Eye (tissue), 1 donor: ENCODE measurements at regions not wholly inside any gene's neighbourhood (a gene's known extent, or its start where the extent isn't known, plus 50 kb on each side); places are given as distances from the start of the nearest gene placed in this dataset.

Experiments used
- DNase-seq: peaks from one replicate; pipeline ENCODE4 v3.0.0-alpha.2; 2015

DNA sequence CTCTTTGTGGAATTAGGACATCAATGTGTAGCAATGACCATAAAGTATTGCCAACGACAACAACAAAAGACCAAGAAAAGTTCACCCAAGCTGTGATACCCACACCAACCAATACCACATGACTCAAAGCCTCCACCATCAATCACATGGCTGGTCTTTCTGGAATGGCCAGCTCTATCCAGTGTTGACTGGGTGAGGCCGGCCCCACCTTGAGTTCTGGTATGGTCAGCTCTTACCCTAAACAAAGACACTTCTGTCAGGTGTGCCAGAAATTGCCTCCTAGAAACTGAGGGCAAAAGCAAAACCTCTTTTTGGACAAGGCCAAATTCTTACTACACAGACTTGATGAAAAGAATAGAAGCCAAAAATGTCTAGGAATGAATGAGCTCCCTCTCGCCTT is 331.5 kb downstream of the ZNF608 start:
- DNase-seq = no peak

DNA sequence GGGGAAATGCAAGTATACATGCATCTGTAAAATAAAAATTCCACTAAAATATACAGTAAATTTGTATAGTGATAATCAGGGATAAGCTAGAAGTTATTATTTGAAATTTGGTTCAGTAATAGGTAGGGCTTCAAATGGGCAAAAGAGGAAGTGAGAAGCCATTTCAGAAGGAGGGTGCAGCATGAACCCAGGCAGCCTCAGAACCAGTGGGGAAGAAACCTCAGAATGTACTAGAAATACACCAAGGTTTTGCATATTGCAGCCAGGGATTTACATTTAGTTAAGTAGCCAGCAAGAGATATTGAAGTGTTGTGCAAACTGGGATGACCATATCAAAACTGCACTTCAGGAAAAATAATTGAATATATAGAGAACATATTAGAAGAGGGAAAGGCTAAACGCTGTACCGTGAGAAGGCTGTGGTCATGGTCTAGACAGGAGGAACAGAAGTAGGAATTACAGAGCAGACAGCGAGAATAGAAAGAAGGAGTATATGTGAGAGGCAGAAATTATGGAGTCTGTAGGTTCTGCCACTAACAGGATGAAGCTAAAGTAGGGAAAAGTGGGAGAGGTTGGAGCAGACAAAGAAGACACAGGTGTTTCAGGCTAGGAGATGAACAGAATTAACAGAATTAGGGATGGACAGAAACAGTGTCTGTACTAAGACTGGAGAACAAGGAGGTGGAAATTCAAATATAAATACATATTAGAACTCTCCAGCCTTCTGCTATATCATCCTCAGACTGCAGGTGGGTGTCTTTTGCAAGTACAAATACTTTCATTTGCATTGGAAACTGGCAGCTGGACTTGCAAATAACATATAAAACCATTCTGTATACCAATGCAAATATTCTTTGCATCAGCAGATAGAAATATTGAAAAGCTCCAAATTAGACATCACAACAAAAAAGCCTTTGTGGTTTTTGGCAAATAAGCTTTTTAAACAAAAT is 335.6 kb downstream of the ZNF608 start:
- DNase-seq = no peak

DNA sequence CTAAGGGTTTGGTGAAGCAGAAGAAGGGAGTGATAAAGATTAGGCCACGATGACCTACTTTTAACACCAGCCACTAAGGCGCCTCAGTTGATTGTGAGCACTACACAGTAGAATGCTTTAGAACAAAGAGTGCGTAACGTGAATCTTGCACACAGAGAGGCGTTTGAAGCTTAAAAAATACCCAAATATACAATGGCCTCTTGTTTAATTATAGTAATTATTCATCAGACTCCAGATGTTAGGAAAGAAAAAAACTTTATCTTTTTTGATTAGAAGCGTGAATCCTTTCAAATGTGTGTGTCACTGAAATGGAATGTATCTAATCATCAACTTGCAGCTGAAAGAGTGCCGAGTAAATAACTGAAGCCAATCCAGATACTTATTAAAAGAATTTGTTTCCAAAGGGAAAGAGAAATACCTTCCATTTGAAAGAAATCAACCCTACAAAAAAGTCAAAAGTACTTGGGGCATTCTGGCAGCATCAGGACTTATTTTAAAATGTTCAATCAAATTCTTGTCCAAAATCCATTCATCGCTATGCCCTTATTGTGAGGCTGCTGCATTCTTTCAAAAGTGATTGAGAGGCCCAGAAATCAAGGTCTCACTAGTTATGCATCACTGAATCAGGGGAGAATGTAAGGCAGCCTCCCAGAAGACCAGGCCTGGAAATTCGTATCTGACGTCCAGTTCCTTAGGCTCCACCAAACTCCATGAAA is 337.5 kb downstream of the ZNF608 start:
- DNase-seq = peak; percentile 88

DNA sequence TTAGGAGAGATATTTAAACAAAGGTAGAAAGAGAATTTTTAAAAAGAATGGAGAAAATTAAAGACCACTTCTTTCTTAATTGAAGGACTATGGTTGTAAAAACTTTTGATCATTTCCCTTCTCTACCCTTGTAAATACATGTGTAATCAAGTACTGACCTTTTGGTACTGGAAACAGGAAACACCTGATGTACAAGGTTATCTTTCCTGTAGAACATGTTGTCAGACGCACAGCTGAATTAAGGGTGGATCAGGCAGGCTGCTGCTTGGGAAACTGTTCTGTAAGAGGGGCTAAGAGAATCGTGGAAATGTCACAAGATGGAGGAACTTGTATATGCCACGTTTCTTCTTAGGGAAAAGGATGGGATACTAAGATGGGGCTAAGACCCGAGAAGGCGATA is 341.6 kb downstream of the ZNF608 start:
- no peak for DNase-seq

DNA sequence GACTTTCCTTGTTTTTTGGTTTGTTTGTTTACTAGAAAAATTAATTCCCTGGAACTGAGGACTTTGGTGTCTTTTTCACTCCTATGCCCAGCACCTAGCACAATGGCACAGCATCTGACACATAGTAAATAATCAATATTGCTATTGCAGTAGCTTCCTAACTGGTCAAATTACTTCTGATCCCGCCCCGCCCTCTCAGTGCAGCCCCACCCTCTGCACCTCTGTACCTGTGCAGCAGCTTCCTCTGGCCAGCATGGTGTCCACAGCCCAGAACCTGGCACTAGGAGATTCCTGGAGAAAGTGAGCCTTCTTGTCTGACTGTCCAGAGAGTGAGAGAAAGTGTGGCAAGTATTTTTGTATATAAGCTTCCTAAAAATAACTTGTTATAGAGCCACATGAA is 343.2 kb downstream of the ZNF608 start:
- no peak for DNase-seq

DNA sequence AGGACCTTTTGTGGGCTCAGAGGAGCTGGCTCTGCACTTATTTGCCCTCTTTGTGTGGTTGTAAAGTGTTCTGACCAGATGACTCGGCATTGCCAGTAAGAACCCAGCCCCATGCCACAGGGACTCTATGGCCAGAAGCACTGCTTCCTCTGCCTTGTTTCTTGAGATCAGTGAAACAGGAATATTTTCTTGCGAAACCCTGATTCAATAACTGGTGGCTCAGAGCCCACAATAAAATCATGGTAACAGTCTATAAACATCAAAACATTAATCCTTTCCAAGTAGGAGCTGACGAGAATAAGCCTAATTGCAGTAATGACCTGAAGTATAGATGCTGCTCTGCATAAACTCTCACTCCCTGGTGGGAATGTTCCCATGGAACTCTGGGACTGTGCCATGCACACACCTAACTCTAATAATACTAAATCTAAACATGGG is 344.3 kb downstream of the ZNF608 start:
- DNase-seq = peak; percentile 64

DNA sequence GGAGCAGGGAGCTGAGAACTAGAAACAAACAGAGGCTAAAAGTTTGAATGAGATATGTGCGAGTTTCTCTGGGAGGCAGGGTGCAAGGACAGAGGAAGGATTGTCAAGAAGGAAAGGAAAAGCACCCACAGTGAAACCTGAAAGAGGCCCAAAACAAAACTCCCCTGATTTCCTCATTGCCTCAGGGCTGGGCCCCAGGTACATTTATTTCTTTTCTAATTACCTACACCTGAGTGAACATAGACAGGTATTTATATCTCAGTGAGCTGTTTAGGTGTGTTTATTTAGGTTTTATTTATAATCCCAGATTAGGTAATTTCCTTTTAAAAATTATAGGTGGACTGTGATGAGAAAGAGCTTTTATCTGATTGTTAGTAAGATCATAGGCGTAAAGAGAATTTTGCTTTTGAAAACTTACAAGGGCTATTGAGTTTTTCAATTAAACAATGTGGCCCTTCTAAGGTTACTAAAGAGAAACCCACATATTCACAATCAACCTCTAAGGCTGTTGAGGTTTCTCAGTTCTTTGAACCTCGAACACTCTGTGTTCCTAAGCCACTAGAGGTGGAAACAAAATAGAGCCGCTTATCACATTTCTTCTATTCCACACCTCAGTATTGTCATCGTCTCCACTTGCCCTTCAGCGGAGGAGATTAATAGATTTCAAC is 344.8 kb downstream of the ZNF608 start:
- DNase-seq = no peak

DNA sequence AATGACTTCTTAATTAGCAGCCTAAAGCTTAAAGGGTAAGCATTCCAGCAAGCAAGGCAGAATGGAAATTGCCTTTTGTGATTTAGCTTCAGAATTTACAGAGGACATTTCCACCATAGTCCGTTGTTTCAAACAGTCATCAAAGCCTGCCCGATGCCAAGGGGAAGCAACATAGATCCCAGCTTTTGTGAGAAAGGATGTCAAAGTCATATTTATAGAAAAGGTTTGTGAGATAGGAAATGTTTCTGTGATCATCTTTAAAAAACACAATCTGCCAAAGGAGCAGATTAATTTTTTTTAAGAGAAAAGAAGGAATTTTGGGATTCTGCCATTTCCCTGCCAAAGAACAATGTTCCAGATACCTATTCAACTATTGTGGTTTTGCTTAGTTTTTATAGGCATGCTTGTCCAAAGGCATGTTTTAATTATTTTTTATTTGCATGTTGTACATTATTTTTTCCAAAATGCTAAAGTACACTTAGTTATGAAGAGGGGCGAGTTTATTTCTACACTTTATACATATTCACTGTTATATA is 346.9 kb downstream of the ZNF608 start:
- DNase-seq = no peak

DNA sequence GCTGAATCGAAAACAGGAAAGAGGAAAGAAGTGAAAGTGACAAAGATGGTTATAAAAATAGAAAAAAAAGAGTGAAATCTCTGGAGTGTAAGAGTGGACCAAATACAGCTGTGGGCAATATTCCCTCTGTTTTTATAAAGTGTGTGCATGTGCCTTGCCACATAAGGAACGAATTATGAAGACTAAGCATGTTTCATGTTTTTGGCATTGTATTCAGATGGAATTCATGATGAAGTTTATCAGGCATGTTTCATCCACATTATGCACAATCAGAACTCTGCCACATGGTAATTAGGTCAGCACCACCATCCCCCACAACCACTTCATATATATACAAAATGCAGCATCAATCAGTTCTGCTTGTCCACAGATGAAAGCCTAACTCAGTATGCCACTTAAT is 348.0 kb downstream of the ZNF608 start:
- DNase-seq = peak; percentile 61

DNA sequence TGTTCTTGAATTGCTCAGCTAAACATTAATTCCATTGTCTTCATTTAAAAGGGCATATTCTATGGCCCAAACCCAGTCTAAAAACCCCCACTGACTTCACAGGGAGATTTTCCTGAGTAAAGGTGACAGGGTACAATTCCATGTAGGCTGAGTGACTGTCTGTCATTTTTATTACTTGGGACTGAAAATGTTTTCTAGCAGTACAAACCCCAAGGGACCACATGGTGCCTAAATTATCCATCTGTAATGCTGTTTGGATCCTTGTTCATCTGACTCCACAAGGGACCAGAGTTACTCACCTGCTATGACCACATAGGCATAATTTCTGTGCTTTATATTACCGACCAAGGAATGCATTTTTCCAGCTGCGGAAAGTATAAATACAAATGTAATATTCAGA is 349.1 kb downstream of the ZNF608 start:
- DNase-seq = no peak

DNA sequence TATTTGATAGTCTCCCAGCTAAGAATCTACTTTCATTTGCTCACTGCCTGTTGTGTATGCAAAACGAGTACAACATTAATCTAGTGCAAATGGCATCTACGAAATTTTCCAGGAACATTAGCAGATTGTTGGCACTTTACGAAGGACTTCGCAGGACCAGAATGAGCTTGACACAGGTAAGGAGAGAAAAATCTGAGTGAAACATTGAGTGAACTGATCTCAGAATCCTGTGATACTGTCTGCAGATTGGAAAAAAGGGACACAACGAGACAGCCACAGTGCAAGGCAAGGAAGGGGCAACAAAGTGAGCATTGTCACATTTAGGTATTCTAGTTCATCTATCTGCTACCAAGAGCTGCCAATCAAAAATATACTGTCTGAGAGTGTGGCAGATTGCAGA is 350.5 kb downstream of the ZNF608 start:
- DNase-seq = peak; percentile 60

DNA sequence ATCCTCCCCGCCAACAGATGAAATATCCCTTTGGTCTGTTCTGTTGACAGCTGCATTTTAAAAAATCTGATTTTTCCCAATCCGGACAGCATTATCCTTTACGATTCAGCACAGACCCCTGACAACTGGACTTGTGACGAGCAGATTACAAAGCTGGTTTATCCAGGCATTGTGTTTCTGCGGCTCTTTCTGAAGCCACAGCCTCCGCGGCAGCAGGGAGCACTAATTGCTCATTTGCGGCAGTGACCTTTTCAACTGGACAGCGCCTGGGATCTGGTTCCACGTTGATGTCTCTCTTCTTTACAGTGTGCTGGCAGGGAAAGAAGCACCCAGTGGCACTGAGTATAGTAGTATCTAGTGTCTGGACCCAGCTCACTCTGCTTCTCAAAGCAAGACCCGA is 351.2 kb downstream of the ZNF608 start:
- peak; percentile 94 for DNase-seq

DNA sequence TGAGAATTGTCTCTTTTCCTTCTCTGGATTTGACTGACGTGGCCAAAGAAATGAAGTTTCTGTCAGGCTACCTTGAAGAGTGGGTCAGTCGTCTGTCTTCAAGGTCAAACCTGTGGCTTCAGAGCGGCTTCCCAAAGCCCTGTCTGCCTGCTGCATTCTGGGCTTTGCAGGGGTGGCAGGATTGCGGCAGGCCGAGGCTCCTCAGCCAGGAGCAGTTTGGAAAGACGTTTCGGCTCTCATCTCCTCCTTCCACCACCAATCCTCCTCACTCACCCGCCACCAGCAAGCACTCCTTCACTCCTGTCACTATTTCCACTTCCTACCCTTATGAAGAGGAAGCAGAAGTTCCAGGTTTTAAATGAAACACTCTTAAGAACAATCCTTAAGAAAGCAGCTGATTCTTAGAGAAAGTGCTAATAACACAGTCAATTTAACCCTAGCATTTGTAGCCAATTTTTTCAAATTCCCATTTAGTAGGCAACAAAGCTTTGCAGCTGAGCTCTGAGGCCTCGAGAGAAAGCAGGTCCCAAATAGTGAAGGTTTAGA is 351.7 kb downstream of the ZNF608 start:
- DNase-seq = no peak

DNA sequence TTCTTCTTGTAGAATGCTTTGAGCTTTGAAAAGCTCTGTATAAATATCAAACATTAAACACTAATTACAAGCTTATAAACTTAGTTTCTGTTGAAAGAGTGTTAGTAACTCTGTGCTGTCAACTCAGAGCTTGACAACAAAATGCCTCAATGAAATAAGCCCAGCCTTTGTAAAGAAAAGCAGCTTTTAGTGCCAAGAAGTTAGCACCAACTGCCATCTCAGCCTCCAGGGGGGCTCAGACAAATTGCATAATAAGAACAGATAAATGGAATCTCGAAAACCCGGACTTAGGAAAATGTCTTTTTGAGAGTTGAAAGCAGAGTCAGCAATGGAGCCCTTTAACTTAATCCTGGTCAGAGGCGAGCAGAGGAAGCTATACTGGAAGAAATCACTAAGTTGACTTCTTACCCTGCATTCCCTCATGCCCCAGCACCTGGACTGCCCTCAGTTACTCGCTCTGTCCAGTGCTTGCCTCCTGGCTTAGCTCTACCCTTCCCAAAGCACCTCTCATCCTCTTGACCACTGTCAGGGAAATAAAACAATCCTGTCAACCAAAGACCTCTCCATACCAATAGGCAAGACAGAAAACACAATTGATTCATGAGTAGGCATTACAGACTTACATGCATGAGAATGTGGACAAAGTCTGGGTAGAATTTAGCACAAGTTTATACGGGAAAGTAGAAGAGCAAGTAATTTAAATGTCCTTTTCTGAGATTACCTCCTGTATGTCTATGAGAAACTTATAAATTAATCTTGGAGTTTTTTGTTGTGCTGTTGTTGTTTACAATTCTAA is 352.7 kb downstream of the ZNF608 start:
- DNase-seq = no peak

DNA sequence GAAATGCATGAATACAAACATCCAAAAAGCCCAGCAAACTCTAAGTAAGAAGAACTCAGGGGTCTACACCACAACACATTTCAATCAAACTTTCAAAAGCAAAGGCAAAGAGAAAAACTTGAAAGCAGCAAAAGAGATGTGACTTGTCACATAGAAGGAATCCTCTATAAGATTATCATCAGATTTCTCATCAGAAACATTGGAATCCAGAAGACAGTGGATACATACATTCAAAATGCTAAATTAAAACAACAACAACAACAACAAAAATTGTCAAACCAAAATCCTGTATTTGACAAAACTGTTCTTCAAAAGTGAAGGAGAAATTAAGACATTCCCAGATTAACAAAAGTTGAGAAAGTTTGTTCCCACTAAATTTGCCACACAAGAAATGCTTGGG is 362.7 kb downstream of the ZNF608 start:
- DNase-seq = no peak

DNA sequence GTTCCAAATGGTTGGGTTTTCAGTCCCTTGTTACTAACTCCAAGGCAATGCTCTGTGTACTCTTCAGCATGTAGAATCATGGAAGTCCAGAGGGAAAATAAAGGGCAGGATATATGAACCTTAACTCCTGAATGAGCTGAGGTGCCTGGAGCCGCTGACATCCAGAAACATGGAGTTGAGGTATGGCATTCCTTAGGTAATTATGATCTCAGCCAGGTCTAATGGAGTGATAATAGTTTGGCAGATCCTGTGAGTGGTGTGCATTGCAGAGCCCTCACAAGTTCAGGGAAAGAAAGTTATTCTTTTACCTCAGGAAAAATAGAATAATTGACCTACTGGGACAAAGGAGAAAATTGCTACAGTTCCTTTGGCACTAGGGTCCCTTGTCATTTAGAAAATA is 369.1 kb downstream of the ZNF608 start:
- peak; percentile 44 for DNase-seq

DNA sequence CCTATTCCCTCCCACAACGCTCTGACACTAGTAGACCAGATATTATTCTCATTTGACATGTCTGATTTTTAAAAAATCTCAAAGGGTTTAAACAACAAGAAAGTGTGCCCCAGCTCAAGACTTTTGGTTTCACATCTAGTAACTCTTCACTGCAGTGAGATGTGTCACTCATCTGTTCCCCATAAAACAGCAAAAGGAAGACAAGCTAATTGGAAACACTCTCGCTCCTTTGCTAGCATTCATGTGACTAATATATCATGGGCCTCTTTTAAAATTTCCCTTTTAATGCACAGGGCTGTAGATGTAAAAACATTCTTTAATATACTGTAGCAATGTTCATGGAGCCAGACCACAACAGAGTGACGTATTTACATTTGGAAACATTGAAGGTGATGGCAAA is 372.6 kb downstream of the ZNF608 start:
- DNase-seq = peak; percentile 15

DNA sequence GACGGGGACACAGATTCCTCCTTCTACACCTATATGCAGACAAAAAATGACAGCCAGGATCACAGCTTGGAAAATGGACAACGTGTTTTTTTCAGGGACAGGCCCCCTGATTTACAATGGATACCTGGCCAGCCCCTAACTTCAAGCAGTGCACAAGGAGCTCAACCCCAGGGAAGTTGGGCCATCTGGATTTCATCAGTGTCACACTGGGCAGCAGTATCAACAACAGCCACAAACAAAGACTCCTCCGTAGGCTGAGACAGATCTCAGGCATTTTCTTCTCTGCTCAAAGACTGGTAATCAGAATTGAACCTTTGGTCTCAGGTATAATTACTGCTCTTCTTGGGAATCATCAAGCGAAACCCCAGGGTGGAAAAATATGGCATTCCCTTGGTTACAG is 374.0 kb downstream of the ZNF608 start:
- DNase-seq = no peak

DNA sequence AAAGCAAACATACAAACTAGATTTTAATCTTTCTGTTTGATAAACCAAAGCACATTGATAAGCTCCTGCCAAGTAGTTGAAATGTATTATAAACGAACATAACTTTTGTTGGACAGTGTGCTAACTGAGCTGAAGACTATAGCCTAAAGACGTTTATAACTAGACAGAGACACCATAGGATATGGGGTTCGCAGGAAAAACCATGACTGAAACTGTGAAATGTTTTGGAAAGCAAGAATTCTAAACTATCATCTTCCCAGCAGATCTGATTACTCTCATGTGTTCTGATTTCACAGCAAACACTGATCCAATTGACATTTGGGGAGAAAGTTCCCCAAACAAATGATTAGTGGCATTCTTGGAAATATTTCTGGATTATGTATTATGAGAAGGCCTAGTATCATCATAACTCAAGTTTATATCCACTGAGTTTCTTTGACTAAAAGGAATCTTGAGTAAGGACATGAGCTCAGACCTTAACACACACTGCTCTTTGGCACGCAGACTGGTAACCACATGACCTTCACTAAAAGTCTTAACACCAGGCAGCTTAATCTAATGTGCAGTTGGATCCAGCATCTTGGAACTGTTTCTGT is 375.2 kb downstream of the ZNF608 start:
- DNase-seq = peak; percentile 72

DNA sequence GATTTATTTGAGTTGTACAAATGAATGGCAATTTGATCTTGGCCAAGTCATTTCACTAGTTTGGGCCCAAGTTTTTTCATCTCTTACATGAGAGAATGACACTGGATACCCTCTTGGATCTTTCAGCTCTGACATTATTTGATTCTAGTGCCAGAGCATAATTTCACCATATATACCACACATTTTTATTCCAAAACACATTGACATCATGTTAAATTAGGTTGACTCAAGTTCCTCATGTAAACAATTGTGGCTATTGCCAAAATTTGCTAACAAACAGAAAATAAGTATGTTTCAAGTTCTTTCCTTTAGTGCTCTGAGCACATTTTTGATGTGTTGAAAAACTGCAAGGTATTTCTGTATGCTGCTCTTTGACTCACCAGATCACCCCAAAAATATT is 375.8 kb downstream of the ZNF608 start:
- no peak for DNase-seq

DNA sequence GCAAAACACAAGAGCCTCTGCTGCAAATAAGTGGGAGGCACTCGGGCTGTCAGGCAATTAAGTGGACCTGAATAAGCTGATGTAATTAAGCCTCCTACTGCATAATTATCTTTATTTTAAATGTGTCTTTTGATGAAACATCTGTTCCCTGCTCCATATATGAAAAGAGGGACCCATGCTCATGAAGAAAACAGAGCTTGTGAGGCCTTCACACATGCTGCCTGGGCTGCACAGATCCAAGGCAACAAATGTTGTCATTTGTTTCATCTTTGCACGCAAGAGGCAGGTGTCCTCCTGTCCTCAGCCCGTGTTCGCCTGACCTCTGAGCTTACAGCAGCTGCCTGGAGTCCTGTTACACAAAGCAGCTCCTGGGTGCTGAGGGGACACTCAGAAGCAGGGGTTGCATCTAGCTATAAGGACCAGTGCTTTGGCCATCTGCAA is 381.1 kb downstream of the ZNF608 start:
- DNase-seq = peak; percentile 79

DNA sequence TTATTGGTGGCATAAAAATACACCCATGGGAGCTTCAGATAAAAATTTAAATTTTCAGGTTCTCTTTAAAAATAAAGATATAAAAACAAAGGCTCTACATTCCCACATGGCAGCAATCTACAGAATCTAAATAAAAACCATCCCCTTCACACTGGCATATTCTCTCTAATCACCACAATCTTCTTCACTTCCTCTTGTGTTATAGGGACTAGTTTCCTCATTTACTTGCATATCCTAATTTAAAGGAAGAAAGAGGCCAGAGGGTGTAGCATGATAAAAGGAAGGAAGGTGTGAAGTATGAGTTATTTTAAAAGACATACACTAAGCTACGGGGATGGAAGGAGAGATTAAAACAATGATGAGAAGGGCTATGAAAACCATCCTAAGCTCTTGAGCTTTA is 390.5 kb downstream of the ZNF608 start:
- no peak for DNase-seq
